Endodermal cell (in vitro differentiated cells): ENCODE measurements at regions not wholly inside any gene's neighbourhood (a gene's known extent, or its start where the extent isn't known, plus 50 kb on each side); places are given as distances from the start of the nearest gene placed in this dataset.

Experiments used
- DNase-seq: peaks from one replicate; pipeline ENCODE4 v3.0.0-alpha.2; 2017
- H3K27ac ChIP-seq: 2 replicates; pipeline ENCODE4 v1.5.1; 2013; ENCODE audit warnings: mild to moderate bottlenecking, low read depth, low read length, moderate library complexity
- H3K27me3 ChIP-seq: 2 replicates; pipeline ENCODE4 v1.6.1; 2013; ENCODE audit warnings: mild to moderate bottlenecking, low read length, moderate library complexity; ENCODE audit not compliant: insufficient read depth, control insufficient read depth, poor library complexity, severe bottlenecking
- H3K36me3 ChIP-seq: 2 replicates; pipeline ENCODE4 v1.7.0; 2013; ENCODE audit warnings: mild to moderate bottlenecking, low read length, moderate library complexity; ENCODE audit not compliant: control insufficient read depth, insufficient read depth
- H3K4me1 ChIP-seq: one replicate; pipeline ENCODE4 v1.7.0; 2013; ENCODE audit warnings: low read length; ENCODE audit not compliant: control insufficient read depth, insufficient read depth
- H3K4me3 ChIP-seq: 2 replicates; pipeline ENCODE4 v1.5.1; 2013; ENCODE audit warnings: mild to moderate bottlenecking, low read length, moderate library complexity
- H3K9ac ChIP-seq: 2 replicates; pipeline ENCODE4 v1.6.1; 2013; ENCODE audit warnings: mild to moderate bottlenecking, low read length, moderate library complexity; ENCODE audit not compliant: poor library complexity, severe bottlenecking; ENCODE audit errors: extremely low read depth
- H3K9me3 ChIP-seq: 2 replicates; pipeline ENCODE4 v1.6.1; 2013; ENCODE audit warnings: mild to moderate bottlenecking, low read length, moderate library complexity; ENCODE audit not compliant: control insufficient read depth
- H3K27ac Mint-ChIP-seq: 2 replicates; pipeline ENCODE4 v1.8.0; 2020; ENCODE audit warnings: mixed read lengths
- H3K27me3 Mint-ChIP-seq: 2 replicates; pipeline ENCODE4 v1.8.0; 2021; ENCODE audit warnings: mild to moderate bottlenecking, mixed read lengths; ENCODE audit not compliant: insufficient read depth
- H3K36me3 Mint-ChIP-seq: 2 replicates; pipeline ENCODE4 v1.8.0; 2020; ENCODE audit warnings: low read depth, mixed read lengths
- H3K4me1 Mint-ChIP-seq: 2 replicates; pipeline ENCODE4 v1.8.0; 2020; ENCODE audit warnings: mixed read lengths
- H3K4me3 Mint-ChIP-seq: 2 replicates; pipeline ENCODE4 v1.8.0; 2020; ENCODE audit warnings: mild to moderate bottlenecking, moderate library complexity, mixed read lengths
- H3K9me3 Mint-ChIP-seq: 2 replicates; pipeline ENCODE4 v1.8.0; 2020; ENCODE audit warnings: mild to moderate bottlenecking, mixed read lengths
- CTCF ChIP-seq: fragments of 200-600 bp; sonication (generic); conservative IDR thresholded peaks from 2 replicates; pipeline ENCODE4 v1.5.0; 2021; ENCODE audit warnings: antibody characterized with exemption, mild to moderate bottlenecking
- WGBS, 2 experiments: methylation state at CpG; one replicate each; pipeline versions ENCODE4 v1.1.5 to v1.1.7; 2013; ENCODE audit warnings: missing lambda C conversion rate in 2 of 2, mixed read lengths in 1 of 2; ENCODE audit not compliant: insufficient coverage in 1 of 2, insufficient read length in 1 of 2; 5-methylcytosine and 5-hydroxymethylcytosine counted together

- 90 to 100% methylated on average over 6 to 8 of the region's 8 CpGs for WGBS, 2 experiments
- H3K36me3 ChIP-seq: no peaks in the 10 kb centered on the region
- no peak overlapping the region for H3K4me3 ChIP-seq
- no peak overlapping the region for H3K27ac ChIP-seq
- H3K9me3 ChIP-seq: no peaks in the 10 kb centered on the region
- H3K27me3 Mint-ChIP-seq: peaks cover 2% of the 10 kb centered on the region
- peaks cover 9% of the 10 kb centered on the region for H3K4me1 Mint-ChIP-seq
- no peak overlapping the region for H3K4me3 Mint-ChIP-seq
- no peak for TF ChIP-seq CTCF
- H3K4me1 ChIP-seq: no peaks in the 10 kb centered on the region
- no peak overlapping the region for H3K27ac Mint-ChIP-seq
- no peak overlapping the region for H3K9ac ChIP-seq
- H3K9me3 Mint-ChIP-seq: no peaks in the 10 kb centered on the region
- no peak for DNase-seq
- H3K36me3 Mint-ChIP-seq: no peaks in the 10 kb centered on the region
- no peaks in the 10 kb centered on the region for H3K27me3 ChIP-seq
Measured at GRCh38 chr17:79273660-79274059, 199.0 kb downstream of the ENGASE start.

- Histone ChIP-seq H3K36me3 (no peaks in the 10 kb centered on the region), H3K4me3 (no peak overlapping the region), H3K9ac (no peak overlapping the region), H3K4me1 (no peaks in the 10 kb centered on the region), H3K27ac (no peak overlapping the region), H3K9me3 (no peaks in the 10 kb centered on the region), H3K27me3 (no peaks in the 10 kb centered on the region)
- peak; percentile 71 for DNase-seq
- H3K36me3 Mint-ChIP-seq: no peaks in the 10 kb centered on the region
- no peaks in the 10 kb centered on the region for H3K9me3 Mint-ChIP-seq
- 85 to 89% methylated on average over 7 to 9 of the region's 9 CpGs for WGBS, 2 experiments
- H3K4me1 Mint-ChIP-seq: peaks cover 9% of the 10 kb centered on the region
- H3K27ac Mint-ChIP-seq: peak overlapping the region; percentile 26
- H3K4me3 Mint-ChIP-seq: no peak overlapping the region
- TF ChIP-seq CTCF: no peak
- peaks cover 2% of the 10 kb centered on the region for H3K27me3 Mint-ChIP-seq
Measured at GRCh38 chr17:79272666-79273219, 198.1 kb downstream of the ENGASE start.

GRCh38 chr17:79272220-79272619 lies 197.6 kb downstream of the ENGASE start:
- Histone ChIP-seq H3K9ac (no peak overlapping the region), H3K27me3 (no peaks in the 10 kb centered on the region), H3K4me1 (no peaks in the 10 kb centered on the region), H3K9me3 (no peaks in the 10 kb centered on the region), H3K27ac (no peak overlapping the region), H3K4me3 (no peak overlapping the region), H3K36me3 (no peaks in the 10 kb centered on the region)
- Mint-ChIP-seq H3K27ac (no peak overlapping the region), H3K4me1 (peaks cover 9% of the 10 kb centered on the region), H3K36me3 (no peaks in the 10 kb centered on the region), H3K9me3 (no peaks in the 10 kb centered on the region), H3K4me3 (no peak overlapping the region), H3K27me3 (peaks cover 2% of the 10 kb centered on the region)
- TF ChIP-seq CTCF: no peak
- 73% methylated on average over 9 of the region's 9 CpGs; no CpG with 5 or more reads in 1 of the 2 experiments for WGBS, 2 experiments
- DNase-seq: no peak
